MCF 10A (cell line): ENCODE measurements at regions not wholly inside any gene's neighbourhood (a gene's known extent, or its start where the extent isn't known, plus 50 kb on each side); places are given as distances from the start of the nearest gene placed in this dataset.

Source experiments
- BruUV-seq: library from RNA; stranded (reverse); fragments of 400-500 nt; replicated peaks from 2 replicates; lab custom pipeline; 2021; lab: Mats Ljungman, UMichigan
- CTCF ChIA-PET: fragments of 300-600 bp; sonication (Branson Sonifier 250); formaldehyde crosslinking; extraction: SDS; loops from one replicate; lab custom pipeline; 2021; ENCODE audit warnings: antibody characterized with exemption, inconsistent platforms; lab: Yijun Ruan, JAX
- POLR2A ChIA-PET: fragments of 300-600, 350-650 bp; sonication (Branson Sonifier 250); formaldehyde crosslinking; extraction: SDS; loops from one replicate; lab custom pipeline; 2020; ENCODE audit warnings: antibody characterized with exemption, inconsistent platforms; lab: Yijun Ruan, JAX
- DNase-seq: peaks from one replicate; pipeline ENCODE4 v3.0.0-alpha.2; 2018; ENCODE audit not compliant: unreplicated experiment
- H3K27ac Mint-ChIP-seq: one replicate; pipeline ENCODE4 v1.8.0; 2022; ENCODE audit warnings: mild to moderate bottlenecking, low read depth, mixed read lengths; ENCODE audit not compliant: unreplicated experiment
- H3K27me3 Mint-ChIP-seq: one replicate; pipeline ENCODE4 v1.8.0; 2022; ENCODE audit warnings: mixed read lengths; ENCODE audit not compliant: insufficient read depth, unreplicated experiment
- H3K36me3 Mint-ChIP-seq: one replicate; pipeline ENCODE4 v1.8.0; 2022; ENCODE audit warnings: mild to moderate bottlenecking, moderate library complexity, mixed read lengths; ENCODE audit not compliant: insufficient read depth, unreplicated experiment
- H3K4me1 Mint-ChIP-seq: one replicate; pipeline ENCODE4 v1.8.0; 2022; ENCODE audit warnings: mixed read lengths; ENCODE audit not compliant: insufficient read depth, unreplicated experiment
- H3K4me3 Mint-ChIP-seq: one replicate; pipeline ENCODE4 v1.8.0; 2022; ENCODE audit warnings: mild to moderate bottlenecking, moderate library complexity, mixed read lengths; ENCODE audit not compliant: unreplicated experiment
- H3K9me3 Mint-ChIP-seq: one replicate; pipeline ENCODE4 v1.8.0; 2022; ENCODE audit warnings: mixed read lengths; ENCODE audit not compliant: unreplicated experiment
- intact Hi-C: fragments of 100-400 bp; cut with micrococcal nuclease; formaldehyde crosslinking; loops from 2 replicates; pipeline ENCODE4 v1.14.1; 2022
- TF ChIP-seq, protein P1 (sequence below): fragments of 200-600 bp; IDR thresholded peaks from one replicate; pipeline ENCODE4 v1.8.0; 2022; ENCODE audit warnings: antibody characterized with exemption, mild to moderate bottlenecking; ENCODE audit not compliant: unreplicated experiment

DNA sequence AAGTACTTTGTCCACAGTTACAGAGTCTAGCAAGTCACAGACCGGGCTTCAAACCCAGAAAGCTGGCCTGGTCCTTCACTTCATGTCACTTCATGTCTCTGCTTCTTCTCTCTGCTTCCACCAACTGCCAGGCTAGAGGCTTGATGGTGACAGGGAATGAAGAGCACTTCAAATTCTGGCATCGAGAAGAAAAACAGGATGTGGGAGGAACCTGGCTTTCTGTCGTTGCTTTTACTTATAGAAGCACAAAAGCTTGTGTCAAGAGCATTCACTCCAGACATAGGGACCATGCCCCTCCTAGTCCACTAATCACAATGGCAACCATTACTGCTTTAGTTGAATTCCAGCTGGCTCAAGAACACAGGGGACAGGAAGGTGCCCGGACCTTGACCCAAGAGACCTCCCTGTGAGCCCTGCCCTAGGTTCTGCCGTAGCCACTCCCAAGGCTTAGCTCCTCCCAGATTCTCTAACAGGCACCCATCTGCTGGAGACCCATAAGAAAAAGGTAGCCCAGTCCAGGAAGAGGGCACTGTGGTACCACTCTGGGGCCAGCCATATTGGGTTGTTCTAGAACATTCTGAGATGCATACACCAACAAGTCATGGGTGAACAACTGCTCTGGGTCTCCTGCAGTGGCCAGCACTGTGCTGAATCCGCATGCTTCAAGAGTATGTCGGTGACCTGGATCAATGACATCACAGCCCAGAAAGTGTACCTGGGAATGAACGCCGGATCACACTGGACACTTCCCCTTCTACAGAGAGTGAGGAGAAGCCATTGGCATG lies 181.8 kb downstream of the C16orf95 start:
- H3K9me3 Mint-ChIP-seq: no peaks in the 10 kb centered on the region
- TF ChIP-seq, protein P1, sequence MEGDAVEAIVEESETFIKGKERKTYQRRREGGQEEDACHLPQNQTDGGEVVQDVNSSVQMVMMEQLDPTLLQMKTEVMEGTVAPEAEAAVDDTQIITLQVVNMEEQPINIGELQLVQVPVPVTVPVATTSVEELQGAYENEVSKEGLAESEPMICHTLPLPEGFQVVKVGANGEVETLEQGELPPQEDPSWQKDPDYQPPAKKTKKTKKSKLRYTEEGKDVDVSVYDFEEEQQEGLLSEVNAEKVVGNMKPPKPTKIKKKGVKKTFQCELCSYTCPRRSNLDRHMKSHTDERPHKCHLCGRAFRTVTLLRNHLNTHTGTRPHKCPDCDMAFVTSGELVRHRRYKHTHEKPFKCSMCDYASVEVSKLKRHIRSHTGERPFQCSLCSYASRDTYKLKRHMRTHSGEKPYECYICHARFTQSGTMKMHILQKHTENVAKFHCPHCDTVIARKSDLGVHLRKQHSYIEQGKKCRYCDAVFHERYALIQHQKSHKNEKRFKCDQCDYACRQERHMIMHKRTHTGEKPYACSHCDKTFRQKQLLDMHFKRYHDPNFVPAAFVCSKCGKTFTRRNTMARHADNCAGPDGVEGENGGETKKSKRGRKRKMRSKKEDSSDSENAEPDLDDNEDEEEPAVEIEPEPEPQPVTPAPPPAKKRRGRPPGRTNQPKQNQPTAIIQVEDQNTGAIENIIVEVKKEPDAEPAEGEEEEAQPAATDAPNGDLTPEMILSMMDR: no peak
- no peak overlapping the region for H3K27ac Mint-ChIP-seq
- ChIA-PET CTCF (interaction anchor here (0.6 to 1.2 kb wide), 2 partner anchors 10 to 360 kb away, joined by 4 to 5 read pairs; no protein-coding TSS in a partner anchor), POLR2A (no interaction called here)
- BruUV-seq: no TSS peak
- peaks cover 30% of the 10 kb centered on the region for H3K4me1 Mint-ChIP-seq
- no peaks in the 10 kb centered on the region for H3K27me3 Mint-ChIP-seq
- H3K36me3 Mint-ChIP-seq: no peaks in the 10 kb centered on the region
- no peak overlapping the region for H3K4me3 Mint-ChIP-seq
- no peak for DNase-seq
- intact Hi-C loops: no loop called here

DNA sequence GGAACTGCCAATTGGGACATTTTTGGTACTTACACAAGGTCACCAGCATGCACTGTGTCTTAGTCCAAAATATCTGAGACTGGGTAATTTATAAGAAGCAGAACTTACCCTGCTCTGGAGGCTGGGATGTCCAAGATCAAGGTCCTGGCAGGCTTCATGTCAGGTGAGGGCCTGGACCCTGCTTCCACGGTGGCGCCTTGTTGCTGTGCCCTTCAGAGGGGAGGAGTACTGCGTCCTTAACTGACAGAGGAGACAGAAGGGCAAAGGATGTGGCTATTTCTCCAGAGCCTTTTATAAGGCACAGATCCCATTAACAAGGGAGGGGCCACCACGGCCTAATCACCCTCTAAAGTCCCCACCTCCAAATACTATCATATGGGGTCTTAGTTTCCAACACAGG lies 178.9 kb downstream of the C16orf95 start:
- DNase-seq: no peak
- CTCF ChIA-PET: no interaction called here
- no peak overlapping the region for H3K27ac Mint-ChIP-seq
- no peaks in the 10 kb centered on the region for H3K9me3 Mint-ChIP-seq
- no peak overlapping the region for H3K4me3 Mint-ChIP-seq
- peaks cover 13% of the 10 kb centered on the region for H3K4me1 Mint-ChIP-seq
- H3K36me3 Mint-ChIP-seq: no peaks in the 10 kb centered on the region
- POLR2A ChIA-PET: no interaction called here
- TF ChIP-seq, protein P1: no peak
- no peaks in the 10 kb centered on the region for H3K27me3 Mint-ChIP-seq
- no TSS peak for BruUV-seq
- intact Hi-C loops: no loop called here

DNA sequence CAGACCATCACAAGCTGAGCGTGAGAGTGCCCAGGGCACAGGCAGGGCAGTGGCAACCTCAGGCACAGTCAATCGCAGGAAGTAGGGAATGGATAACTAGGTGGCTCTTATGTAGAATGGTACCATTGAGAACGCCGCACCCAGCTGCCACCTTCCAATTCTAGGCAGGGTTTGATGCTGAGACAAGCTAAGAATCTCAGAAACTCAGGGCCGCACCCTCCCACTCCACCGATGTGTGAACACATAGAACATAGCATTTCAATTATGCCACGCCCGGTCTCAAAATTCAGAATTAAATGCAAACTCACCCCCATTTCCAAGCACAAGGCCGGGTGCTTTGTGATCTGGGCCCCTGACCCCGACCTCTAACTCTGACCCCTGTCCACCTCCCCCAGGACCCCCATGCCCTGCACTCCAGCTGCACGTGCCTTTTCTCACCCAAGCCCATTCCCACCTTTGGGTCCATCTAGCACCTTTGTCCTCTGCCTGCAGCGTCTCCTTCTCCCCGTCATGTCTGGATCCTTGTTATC lies 178.4 kb downstream of the C16orf95 start:
- TF ChIP-seq, protein P1: no peak
- no peak for DNase-seq
- Mint-ChIP-seq H3K36me3 (no peaks in the 10 kb centered on the region), H3K9me3 (no peaks in the 10 kb centered on the region), H3K4me1 (peaks cover 13% of the 10 kb centered on the region), H3K27me3 (no peaks in the 10 kb centered on the region), H3K27ac (no peak overlapping the region), H3K4me3 (no peak overlapping the region)
- BruUV-seq: no TSS peak
- intact Hi-C loops: no loop called here
- CTCF ChIA-PET: interaction anchor here (1.1 kb wide), 1 partner anchor 22 kb away, joined by 4 read pairs; no protein-coding TSS in a partner anchor
- POLR2A ChIA-PET: no interaction called here

DNA sequence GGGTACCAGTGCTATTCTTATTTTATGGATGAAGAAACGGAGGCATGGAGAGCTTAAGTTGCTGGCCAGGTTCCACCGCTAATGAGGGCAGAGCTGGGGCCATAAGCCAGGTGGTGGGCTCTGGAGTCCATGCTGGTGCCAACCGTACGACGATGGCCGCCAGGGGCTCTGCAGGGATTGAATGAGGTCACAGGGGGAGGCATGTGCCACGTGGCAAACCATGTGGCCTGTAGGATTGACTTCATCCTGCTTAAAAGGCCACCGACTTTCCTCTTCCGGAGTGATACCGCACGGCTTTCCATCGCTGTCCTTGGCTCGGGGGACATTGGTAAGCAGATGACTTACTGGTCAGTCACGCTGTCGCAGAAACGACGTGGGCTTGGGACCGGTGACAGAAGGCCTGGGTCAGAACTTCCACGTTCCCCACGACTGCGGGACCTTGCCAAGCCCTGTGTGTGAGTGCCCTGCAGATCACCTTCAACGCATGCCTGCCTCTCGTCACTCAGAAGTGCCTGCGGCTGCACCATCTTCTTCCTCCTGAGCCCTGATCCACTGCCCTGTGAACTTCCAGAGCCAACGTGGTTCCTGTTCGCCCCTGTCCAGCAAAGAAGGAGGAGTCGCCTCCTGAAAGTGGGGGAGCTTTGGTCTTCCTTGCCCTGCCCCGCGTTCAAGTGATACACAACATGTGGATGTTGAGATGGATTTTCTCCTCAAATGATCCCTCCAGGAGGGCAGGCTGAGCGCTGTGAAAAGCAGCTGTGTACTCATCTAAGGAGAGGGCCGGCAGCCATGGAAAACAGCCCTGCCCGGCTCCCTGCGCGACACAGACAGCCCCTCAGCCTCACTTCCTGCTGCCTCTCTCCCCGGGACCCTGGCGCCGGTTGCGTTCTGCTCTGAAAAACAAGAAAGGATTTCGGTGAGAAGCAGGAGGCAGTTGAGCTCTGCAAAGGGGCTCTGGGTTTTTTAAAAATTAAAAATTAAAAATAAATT lies 176.7 kb downstream of the C16orf95 start:
- intact Hi-C loops: no loop called here

More for the DNA sequence above, 176.7 kb downstream of the C16orf95 start:
- Mint-ChIP-seq H3K36me3 (no peaks in the 10 kb centered on the region), H3K27ac (no peak overlapping the region), H3K27me3 (no peaks in the 10 kb centered on the region), H3K4me3 (no peak overlapping the region), H3K4me1 (peaks cover 23% of the 10 kb centered on the region), H3K9me3 (no peaks in the 10 kb centered on the region)
- BruUV-seq: no TSS peak
- CTCF ChIA-PET: no interaction called here
- no peak for DNase-seq
- POLR2A ChIA-PET: interaction anchor here (0.6 to 0.7 kb wide), 2 partner anchors 19 to 55 kb away, joined by 3 to 4 read pairs; no protein-coding TSS in a partner anchor
- TF ChIP-seq, protein P1: no peak
